Heart right ventricle (tissue), 16 donors: ENCODE measurements at regions not wholly inside any gene's neighbourhood (a gene's known extent, or its start where the extent isn't known, plus 50 kb on each side); places are given as distances from the start of the nearest gene placed in this dataset.
A peak's percentile ranks its signal among the peaks of the same experiment; 100 is the strongest.

Source experiments
- ATAC-seq, 8 donors: fragments of 200-7000 bp; cut with Tn5 transposase; one replicate each; pipeline ENCODE4 v1.9.1; 2020; ENCODE audit warnings: mild to moderate bottlenecking in 8 of 8, moderate library complexity in 8 of 8, moderate number of reproducible peaks in 1 of 8
- DNase-seq, 2 donors: peaks; one replicate each; pipeline ENCODE4 v3.0.0-alpha.2; 2020
- H3K27ac ChIP-seq, 10 donors: fragments of 200-600 bp; sonication (generic) in 2 of 10; one replicate each; pipeline versions ENCODE4 v1.5.0 to v1.8.0; 2020 to 2022; ENCODE audit warnings: mild to moderate bottlenecking in 3 of 10
- H3K27me3 ChIP-seq, 7 donors: fragments of 200-600 bp; one replicate each; pipeline ENCODE4 v1.8.0; 2021 to 2022; ENCODE audit warnings: mild to moderate bottlenecking in 2 of 7
- H3K36me3 ChIP-seq, 9 donors: fragments of 200-600 bp; sonication (generic) in 1 of 9; one replicate each; pipeline versions ENCODE4 v1.5.0 to v1.8.0; 2020 to 2022; ENCODE audit warnings: mild to moderate bottlenecking in 2 of 9
- H3K4me1 ChIP-seq, 9 donors: fragments of 200-600 bp; sonication (generic) in 1 of 9; one replicate each; pipeline versions ENCODE4 v1.5.0 to v1.8.0; 2020 to 2022; ENCODE audit warnings: mild to moderate bottlenecking in 4 of 9
- H3K4me3 ChIP-seq, 10 donors: fragments of 200-600 bp; sonication (generic) in 2 of 10; one replicate each; pipeline versions ENCODE4 v1.5.0 to v1.8.0; 2020 to 2022; ENCODE audit warnings: mild to moderate bottlenecking in 7 of 10, moderate library complexity in 2 of 10
- H3K9me3 ChIP-seq, 11 donors: fragments of 200-600 bp in 10 of 11; sonication (generic) in 2 of 11; one replicate each; pipeline versions ENCODE4 v1.5.0 to v1.8.0; 2013 to 2022; ENCODE audit warnings: mild to moderate bottlenecking in 2 of 11, control low read depth in 1 of 11, moderate library complexity in 1 of 11
- CTCF ChIP-seq, 9 donors: fragments of 200-600 bp; sonication (generic) in 2 of 9; IDR thresholded peaks; one replicate each; pipeline versions ENCODE4 v1.5.0 to v1.8.0; 2021 to 2022; ENCODE audit warnings: antibody characterized with exemption in 9 of 9, mild to moderate bottlenecking in 5 of 9, moderate library complexity in 1 of 9
- WGBS, 2 donors: extraction: QIAGEN DNeasy Blood & Tissue Kit; methylation state at CpG; one replicate each; pipeline ENCODE4 v1.1.7; 2013; ENCODE audit warnings: inconsistent platforms in 1 of 2; 5-methylcytosine and 5-hydroxymethylcytosine counted together
- intact Hi-C, 10 donors: fragments of 100-400 bp; cut with DNase I; formaldehyde crosslinking; loops; one replicate each; pipeline versions ENCODE4 v1.11.1 to v1.14.2; 2022
- donor health status: Arrhythmogenic right ventricular cardiomyopathy.
- donor health status: ischemic (EF 13 %, LVEDD 7.1; RV severe dilation, severe dysfunction).
- donor health status: healthy with polysubstance abuse.
- donor health status: DM: no; HTN: yes; CAD: no.
- donor health status: DM: no; HTN: no; CAD: no.
- donor health status: ischemic (EF 25% LVEDD 6.9; RV normal size, moderate dysfunction).
- donor health status: ischemic (EF 25% LVEDD 5.7; RV mildly dilated, moderate dysfunction).
- donor health status: healthy.
- donor health status: DM: yes; HTN: yes; CAD: no.
- donor health status: Ischemic cardiomyopathy.
- donor health status: ischemic (EF 35%, LVEDD 5.7; RV mildly dilated, moderate dysfunction).
- donor health status: nonischemic (EF 11% LVEDD 7.7; RV severe dilation, severe dysfunction).
- donor health status: DM: yes; HTN: yes; CAD: no.
- donor health status: PGD.
- donor health status: ischemic (EF 29% LVEDD 5.4; RV normal size, mild dysfunction).
- donor health status: nonischemic (EF 23%, LVEDD 6.1; RV moderate dilation, normal function).

- Histone ChIP-seq H3K4me1 (no peaks in the 10 kb centered on the region), H3K4me3 (no peak overlapping the region), H3K27me3 (peaks cover 0 to 37% (median 19%) of the 10 kb centered on the region in 7 donors), H3K9me3 (no peaks in the 10 kb centered on the region), H3K36me3 (no peaks in the 10 kb centered on the region), H3K27ac (no peak overlapping the region)
- no peak for DNase-seq
- WGBS, 2 donors, result 35 to 39% methylated on average over 3 of the region's 3 CpGs
- no peak for TF ChIP-seq CTCF (IDR thresholded peaks at IDR 0.05)
- ATAC-seq, result no peak
- intact Hi-C loops, result loop anchor here in 2 of 10 donors (10.0 kb wide), 2 partner anchors 277 to 1937 kb away; no protein-coding TSS in a partner anchor
These were observed 174.0 kb upstream of the FBXL4 start for GRCh38 chr6:99121748-99122147.

GRCh38 chr6:99120641-99121040 lies 172.9 kb upstream of the FBXL4 start:
- WGBS, 2 donors, result 87 to 90% methylated on average over 3 of the region's 3 CpGs
- no peaks in the 10 kb centered on the region for H3K36me3 ChIP-seq
- peaks cover 0 to 37% (median 19%) of the 10 kb centered on the region in 7 donors for H3K27me3 ChIP-seq
- H3K4me3 ChIP-seq, result no peak overlapping the region
- intact Hi-C loops, result loop anchor here in 2 of 10 donors (10.0 kb wide), 2 partner anchors 276 to 1936 kb away; no protein-coding TSS in a partner anchor
- no peak for ATAC-seq
- no peak for TF ChIP-seq CTCF (IDR thresholded peaks at IDR 0.05)
- H3K4me1 ChIP-seq, result no peaks in the 10 kb centered on the region
- H3K27ac ChIP-seq, result no peak overlapping the region
- no peaks in the 10 kb centered on the region for H3K9me3 ChIP-seq
- DNase-seq, result no peak

GRCh38 chr6:99119109-99120031 lies 171.6 kb upstream of the FBXL4 start:
- intact Hi-C loops, result loop anchor here in 7 of 10 donors (5.0 to 10.0 kb wide), 5 partner anchors 272 to 1935 kb away; no protein-coding TSS in a partner anchor
- Histone ChIP-seq H3K4me1 (no peaks in the 10 kb centered on the region), H3K27me3 (peaks cover 0 to 45% (median 19%) of the 10 kb centered on the region in 7 donors), H3K4me3 (no peak overlapping the region), H3K36me3 (no peaks in the 10 kb centered on the region), H3K9me3 (no peaks in the 10 kb centered on the region), H3K27ac (no peak overlapping the region)
- 43% methylated on average over 8 of the region's 8 CpGs for WGBS, 2 donors
- ATAC-seq (peak in 1 of 8 donors; percentile 62), DNase-seq (no peak)
- peak; percentile 47 to 69 (median 64) for TF ChIP-seq CTCF (IDR thresholded peaks at IDR 0.05)

- Histone ChIP-seq H3K4me3 (no peak overlapping the region), H3K27me3 (peaks cover 0 to 36% (median 7%) of the 10 kb centered on the region in 7 donors), H3K4me1 (no peaks in the 10 kb centered on the region), H3K36me3 (no peaks in the 10 kb centered on the region), H3K9me3 (no peaks in the 10 kb centered on the region), H3K27ac (no peak overlapping the region)
- ATAC-seq (no peak), DNase-seq (no peak)
- intact Hi-C loops, result loop anchor here in 6 of 10 donors (5.0 to 10.0 kb wide), 3 partner anchors 268 to 1620 kb away; no protein-coding TSS in a partner anchor
- WGBS, 2 donors, result 86 to 89% methylated on average over 5 of the region's 5 CpGs
- TF ChIP-seq CTCF (IDR thresholded peaks at IDR 0.05), result no peak
These were observed 167.1 kb upstream of the FBXL4 start for GRCh38 chr6:99114769-99115406.
